Activated CD4-positive, alpha-beta T cell treated with anti-CD3 and anti-CD28 coated beads, Interleukin-2, amount 50 U/mL, for 48 hours (primary cell): ENCODE measurements at regions not wholly inside any gene's neighbourhood (a gene's known extent, or its start where the extent isn't known, plus 50 kb on each side); places are given as distances from the start of the nearest gene placed in this dataset.
A peak's percentile ranks its signal among the peaks of the same experiment; 100 is the strongest.

Experiments
- DNase-seq, 2 experiments: peaks; one replicate each; pipeline ENCODE4 v3.0.0-alpha.2; 2020

DNA sequence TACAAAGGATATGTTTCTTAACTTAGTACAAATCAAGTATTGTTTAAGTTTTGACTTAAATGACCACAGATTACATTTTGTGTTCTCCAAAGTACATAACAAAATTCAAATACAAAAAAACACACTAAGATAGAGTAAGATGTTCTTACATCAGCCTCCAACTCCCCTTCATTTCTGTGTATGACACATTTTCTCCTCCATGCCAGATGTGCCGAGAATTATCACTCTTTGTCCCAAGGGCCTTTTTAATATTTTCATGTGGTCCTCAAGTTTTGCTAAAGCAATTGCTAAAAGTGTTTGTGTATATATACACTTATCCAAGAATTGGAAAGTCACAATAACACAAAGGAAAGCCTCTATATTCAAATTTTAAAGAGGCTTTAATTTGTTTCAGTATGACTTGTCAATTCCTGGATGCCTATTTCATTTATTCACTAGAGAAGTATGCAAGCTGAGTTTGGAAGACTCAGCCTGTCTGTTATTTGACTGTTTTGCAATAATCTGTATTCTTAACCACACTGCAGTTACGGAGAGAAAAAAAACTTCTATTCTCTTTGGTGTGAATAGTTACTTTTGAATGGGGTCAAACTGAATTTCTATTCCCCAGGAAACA lies 586.4 kb upstream of the SEMA3D start:
- no peak for DNase-seq

DNA sequence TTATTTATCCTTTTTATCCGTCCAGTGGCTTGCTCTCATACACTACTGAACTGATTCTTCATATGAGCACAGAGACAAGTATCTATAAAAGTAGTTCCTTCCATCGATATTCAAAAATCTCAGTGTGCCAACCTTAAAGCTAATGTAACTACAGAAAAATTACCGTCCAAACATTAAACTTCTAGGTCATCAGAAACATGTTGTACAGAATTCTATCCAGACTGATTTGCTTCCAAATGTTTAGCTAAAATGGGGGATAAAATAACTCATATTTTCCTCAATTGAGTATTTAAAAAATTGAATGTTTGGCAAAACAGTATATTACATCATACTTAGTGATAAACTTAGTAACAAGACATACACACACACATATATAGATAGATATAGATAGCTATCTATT lies 584.7 kb upstream of the SEMA3D start:
- DNase-seq, result no peak

DNA sequence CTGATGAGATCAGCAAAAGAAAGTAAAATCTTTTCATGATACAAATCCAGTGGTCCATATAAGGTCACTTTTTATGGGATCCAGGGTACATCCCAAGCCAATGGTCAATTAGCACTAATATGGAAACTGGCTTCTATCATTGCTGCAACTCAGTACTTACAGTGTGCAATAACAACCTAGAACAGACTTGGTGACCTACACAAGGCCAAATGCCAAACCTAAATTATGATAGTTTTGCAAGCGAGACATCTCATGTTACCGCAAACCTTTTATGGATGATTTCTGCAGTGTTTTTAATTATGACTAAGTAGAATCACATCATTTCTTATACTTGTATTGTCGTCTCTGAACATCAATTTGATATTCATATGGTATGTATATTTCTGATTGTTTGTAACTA lies 583.5 kb upstream of the SEMA3D start:
- DNase-seq, result no peak

DNA sequence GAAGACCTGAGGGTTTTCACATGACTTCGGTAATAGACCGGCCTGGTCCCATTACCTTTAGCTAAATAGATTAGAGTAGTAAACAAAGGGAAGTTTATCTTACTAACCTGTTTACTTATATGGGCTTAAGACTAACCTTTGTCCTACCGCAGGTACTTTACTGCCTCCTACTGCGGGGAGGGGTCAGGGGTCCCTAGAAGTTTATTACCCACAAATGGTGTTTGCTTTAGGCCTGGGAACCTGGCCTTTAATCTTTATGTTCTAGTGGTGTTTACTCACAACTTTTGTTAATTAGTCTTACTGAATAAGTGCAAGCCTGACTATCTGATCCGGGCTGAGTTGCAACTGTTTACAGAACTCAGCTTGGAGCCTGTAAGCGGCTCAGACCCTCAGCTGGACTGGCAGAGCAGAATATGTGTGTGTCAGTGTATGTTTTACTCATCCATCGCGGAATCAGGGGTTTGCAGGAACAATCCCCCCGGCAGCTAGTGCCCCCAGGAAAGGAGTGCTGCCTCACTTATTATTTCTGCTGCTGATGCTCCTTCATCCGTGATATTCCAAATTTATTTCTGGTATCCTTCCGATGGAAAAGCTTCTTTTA lies 578.9 kb upstream of the SEMA3D start:
- DNase-seq, result no peak

DNA sequence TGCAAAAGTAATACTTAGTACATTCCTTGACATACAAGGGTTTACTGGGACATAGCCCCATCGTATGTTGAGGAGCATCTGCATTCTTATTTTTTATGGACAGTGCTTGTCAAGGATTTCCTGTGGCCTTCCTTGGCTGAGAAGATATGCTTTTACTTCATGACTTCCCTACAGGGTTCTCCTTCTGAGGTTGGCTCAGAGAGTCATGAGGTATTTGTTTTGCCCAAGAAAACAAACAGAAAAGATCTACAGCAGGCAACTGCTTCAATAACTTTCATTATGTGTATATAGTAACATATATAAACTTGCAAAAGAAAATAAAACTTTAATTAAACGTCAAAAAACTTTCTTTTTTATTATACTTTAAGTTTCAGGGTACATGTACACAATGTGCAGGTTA lies 577.2 kb upstream of the SEMA3D start:
- no peak for DNase-seq

DNA sequence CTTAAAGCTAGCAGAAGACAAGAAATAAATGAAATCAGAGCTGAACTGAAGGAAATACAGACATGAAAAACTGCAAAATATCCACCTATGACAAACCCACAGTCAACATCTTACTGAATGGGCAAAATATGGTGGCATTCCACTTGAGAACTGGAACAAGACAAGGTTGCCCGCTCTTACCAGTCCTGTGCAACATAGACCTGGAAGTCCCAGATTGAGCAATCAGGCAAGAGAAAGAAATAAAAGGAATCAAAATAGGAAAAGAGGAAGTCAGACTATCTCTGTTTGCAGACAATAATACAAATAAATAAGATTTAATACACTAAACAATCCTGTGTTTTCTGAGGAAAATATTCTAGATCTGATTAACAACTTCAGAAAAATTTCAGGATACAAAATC lies 570.5 kb upstream of the SEMA3D start:
- no peak for DNase-seq

DNA sequence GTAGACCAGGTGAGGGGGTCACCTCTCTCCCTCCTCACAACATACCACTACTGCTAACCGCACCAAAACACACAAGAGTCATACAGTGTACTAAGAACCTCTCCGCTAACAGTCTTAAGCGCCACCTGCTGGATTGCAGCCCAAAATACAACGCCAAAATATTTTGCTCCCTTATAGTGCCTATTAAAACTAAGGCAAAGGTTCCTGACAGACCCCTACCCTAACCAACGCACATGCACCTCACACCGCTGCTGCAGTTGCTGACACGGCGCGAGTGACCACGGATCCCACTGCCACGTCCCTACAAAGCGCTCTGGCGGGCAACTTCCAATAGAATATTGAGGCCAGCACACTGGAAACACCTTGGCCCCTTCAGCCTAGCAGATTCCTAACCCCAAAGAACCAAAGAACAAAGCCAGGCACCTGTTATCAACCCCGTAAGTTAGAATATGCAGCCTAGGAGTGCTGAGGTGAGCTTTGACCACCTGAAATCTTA lies 563.6 kb upstream of the SEMA3D start:
- DNase-seq, result peak; percentile 15 to 22

DNA sequence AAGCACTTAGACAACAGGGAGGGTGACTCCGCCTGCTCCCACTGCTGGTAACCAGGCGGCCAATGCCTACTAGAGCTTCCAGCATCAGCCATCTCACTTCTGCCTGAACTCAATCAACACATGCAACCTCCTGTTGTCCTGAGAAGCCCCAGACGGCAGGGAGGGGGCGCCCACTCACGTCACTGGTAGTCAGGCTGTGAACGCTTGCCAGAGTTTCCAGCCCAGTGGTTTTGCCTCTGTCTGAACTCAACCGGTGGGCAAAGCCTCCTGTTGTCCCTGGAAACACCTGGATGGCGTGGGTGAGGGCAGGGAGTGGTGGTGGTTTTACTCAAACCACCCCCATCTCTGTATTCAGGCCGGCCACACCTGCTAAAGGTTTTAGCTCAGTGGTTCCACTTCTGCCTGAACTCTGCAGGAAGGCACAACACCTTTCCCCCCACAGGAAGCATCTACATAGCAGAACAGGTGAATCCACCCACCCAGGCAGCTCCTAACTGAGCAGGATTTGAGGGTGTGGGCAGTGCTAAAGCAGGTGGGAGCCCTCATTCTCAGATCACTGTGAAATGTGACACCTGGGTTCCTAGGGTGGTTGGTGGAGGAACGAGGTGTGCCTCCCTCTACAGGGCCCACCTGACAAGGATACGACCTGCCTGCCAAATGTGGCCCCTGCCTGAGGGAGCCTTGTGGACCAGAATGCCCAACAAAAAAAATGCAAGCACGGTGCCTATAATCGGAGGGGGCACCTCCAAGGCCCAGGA lies 563.0 kb upstream of the SEMA3D start:
- DNase-seq, result no peak

DNA sequence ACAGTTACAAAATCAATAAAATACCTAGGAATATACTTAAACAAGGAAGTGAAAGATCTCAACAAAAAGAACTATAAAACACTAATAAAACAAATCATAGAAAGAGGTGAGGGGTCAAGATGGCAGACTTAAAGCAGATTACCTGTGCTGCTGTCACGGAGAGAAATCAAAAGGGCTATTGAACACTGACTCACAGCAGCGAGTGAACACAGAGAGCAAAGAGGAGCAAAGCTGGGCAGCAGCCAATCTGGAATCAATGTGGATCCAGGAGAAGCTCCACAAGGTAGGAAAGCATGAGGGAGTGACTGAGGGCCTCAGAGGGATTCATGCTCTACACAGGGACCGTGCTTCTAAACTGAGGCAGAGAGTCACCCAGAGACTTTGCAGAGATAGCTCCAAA lies 562.0 kb upstream of the SEMA3D start:
- DNase-seq, result no peak

DNA sequence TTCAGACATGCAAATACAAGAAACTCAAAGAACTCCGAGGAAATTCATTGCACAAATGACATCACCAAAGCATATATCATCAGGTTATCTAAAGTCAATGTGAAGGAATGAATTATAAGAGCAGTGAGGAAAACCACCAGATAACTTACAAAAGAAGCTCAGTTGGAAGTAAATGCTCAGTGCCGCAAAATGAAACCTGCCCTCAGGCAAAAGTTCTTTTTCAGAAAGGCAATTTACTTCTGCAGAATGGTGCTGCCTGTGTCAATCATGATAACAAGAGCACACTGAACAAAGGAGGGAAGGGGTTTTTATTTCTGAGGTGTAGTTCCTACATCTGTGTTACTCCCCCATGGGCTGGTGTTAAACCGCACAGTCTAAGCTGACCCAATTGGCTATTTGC lies 550.6 kb upstream of the SEMA3D start:
- no peak for DNase-seq

DNA sequence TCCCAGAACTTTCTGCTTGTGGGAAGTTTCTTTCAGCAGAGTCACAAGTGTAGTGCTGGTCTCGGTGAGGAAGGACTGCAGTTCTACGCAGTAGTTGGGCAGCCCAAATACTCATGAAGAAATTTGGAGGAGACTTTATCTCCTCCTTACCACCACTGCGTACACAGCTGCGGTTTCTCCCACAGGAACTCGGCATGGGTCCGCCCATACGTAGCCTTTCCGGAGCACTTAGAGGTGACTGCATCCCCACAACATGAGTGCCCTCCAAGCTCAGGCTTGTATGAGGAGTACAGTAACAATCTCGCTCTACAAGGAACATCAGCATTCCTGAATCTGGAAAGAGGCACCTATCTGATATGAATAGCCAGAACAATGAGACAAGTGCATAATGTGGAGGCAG lies 549.2 kb upstream of the SEMA3D start:
- no peak for DNase-seq

DNA sequence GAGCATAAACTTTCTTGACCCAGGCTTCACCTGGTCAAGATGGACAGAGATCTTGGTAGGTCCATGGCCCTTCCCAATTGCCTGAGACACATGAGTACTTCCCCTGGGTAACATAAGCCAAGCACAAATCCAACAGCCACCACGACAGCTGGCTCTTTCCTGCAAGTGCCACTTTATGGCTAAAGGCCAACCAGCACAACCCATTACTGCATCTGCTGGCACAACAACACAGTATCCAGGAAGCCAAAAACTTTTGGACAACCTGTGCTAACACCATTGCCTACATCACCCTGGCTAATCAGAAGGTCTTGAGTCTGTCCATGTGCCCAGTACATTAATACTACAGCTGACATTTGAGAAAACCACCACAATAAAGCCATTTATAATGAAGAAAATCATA lies 548.0 kb upstream of the SEMA3D start:
- no peak for DNase-seq

DNA sequence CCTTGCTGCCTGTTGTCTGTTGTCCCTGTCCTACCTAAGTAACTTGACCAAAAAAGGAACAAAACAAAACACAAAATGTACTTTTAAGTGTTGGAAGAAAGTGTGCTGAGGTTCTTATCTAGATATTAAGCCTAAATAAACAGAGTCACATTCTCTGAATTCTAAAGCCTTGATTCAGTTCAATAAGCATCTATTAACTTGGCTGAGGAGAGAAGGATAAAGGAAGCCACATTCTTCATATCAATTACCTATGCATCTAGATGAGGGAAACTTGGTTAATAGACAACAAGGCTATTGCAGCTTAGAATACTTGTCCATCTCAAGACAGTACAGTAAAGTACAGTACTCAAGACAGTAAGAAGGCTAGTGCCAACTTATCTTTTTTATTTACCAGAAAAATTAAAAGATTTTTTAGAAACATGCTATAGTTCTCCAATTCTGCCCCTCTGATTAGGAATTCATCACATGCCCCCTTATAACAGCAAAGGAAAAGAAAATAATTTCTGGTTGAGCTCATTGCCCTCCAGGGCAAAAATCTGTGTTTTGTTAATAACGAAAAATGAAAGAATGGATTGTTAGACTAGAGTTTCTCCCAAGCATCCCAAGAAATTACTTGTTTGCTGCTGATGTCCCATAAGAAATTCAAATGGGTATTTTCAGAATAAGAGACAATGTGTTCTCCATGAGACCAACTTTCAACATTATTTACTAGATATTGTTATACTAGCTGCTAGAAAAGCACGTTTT lies 546.5 kb upstream of the SEMA3D start:
- DNase-seq, result no peak

DNA sequence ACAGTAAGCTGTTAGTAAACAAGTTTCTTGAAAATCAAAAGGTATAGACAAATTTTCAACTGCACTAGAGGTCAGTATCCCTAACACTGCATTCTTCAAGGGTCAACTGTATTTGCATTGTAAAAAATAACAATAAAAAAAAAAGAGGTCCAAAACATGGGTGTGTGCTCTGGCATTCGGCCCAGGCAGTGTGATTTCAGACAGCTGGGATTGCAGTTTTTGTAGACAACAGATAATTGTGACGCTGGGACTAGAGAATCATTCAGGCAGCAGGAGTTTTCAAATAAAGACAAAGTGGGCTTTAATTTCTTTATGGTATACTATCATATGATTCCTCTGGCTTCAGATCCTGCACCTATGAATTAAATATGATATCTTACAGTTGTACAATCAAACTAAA lies 543.2 kb upstream of the SEMA3D start:
- DNase-seq, result no peak

DNA sequence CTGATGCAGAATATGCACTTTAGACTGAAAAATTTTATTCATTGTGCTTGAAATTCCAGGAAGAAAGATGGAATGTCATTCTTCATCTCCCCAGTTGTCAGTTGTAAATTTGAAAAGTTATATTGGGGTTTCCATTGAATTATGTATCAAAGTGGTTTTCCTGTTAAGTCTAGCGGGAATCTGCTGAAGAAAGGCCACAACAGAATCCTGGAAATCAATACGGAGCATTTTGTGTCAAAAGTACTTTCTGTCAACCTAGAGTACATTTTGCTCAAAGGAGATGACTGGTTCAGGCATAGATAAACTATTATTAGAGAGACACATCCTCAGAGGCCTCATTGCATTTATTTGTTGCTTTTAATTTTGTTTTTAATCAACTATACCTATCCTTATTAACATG lies 538.2 kb upstream of the SEMA3D start:
- DNase-seq, result no peak

DNA sequence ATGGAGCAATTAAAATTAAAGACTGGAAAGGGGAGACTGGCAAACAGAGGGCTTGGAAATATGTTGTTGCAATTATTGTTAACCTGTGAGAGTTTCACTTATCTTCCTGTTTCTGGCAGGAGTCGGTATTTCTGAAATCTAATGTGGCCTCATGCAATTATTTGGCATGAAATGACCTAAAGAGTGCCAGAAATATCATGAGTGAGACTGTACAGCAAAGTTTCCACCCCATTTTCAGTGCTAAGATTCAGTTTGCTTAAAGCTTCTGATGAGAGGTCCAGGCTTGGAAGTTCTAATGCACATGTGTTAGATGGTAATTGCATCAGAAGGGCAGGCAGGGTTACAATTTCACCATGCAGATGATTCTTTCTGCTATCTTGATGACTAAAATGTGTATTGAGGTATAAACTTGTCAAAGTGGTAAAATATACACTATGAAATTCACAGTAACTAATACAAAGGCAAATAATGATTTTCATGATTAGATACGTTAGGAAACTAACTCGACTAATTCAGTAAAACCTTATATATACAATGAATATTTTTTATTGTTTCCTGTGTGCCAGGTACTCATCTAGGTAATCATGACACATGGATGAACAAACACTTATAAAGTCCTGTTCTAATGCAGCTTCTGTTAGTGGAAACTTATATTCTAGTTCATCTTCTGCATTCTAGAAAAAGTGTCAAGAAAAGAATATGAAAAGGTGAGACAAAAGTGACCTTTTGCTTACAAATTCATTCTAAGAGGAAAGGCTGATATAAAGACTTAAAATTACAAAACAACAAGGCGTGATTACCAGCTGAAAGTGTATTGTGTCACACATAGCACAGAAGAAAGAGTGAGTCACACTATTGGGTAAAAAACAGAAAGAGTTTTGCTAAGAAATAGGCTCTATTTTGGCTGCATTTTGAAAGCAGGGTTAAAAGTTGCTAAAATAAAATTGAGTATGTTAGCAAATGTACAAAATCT lies 533.4 kb upstream of the SEMA3D start:
- DNase-seq, result no peak

DNA sequence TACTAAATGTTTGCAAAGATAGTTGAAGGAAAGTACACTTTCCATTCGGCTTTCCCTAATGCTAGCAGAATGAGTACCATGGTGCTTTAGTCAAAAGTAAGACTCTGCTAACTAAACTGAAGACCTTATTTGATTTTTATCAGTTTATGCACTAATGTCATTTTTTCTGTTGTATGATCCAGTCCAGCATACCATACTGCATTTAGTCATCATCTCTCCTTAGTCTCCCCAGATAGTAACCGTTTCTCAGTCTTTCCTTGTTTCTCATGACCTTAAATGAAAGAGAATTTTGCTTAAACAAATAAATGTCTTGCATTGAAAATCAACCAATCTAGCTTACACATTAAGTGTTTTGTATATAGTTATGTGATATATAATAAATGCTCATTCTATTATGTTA lies 529.5 kb upstream of the SEMA3D start:
- no peak for DNase-seq

DNA sequence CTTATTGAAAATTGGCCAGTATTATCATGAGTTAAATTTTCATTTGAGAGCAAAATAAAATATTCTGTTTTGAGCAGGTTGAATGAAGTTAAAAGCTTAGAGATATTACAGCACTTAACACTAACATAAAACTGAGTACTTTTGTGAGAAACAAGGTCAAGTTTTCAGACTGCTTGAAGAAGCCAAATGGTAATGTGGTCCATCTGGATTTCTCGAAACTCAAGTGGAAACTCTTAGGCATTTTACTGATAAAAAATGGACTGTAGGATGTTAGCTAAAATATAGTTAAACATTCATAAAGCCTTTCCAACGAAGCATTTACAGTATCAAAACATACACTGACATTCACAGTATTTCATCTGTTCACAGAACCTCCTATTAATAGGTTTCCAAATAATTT lies 528.1 kb upstream of the SEMA3D start:
- no peak for DNase-seq

DNA sequence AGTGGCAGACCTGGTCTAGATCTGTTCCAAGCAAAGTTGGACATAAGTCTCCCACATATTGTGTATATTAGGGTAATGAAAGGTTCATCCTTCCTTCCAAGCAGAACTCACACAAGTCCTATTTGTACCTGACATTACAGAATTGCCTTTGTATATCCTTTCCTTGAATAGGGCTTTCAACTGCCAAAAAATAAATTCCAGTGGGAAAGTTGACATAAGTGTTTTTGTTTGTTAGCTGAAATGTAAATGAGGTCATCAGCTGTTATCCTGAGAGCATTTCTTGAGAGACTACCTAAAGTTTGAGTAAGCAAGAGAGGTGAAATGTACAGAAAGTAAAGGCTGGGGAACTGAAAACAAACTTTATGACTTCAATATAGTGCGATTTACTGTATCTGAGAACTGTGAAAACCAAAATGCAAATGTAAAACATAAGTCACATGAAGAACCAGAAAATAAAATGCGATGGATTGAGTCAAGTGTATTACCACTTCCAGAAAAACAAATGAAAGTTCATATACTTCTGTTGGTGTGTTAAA lies 527.3 kb upstream of the SEMA3D start:
- DNase-seq, result no peak

DNA sequence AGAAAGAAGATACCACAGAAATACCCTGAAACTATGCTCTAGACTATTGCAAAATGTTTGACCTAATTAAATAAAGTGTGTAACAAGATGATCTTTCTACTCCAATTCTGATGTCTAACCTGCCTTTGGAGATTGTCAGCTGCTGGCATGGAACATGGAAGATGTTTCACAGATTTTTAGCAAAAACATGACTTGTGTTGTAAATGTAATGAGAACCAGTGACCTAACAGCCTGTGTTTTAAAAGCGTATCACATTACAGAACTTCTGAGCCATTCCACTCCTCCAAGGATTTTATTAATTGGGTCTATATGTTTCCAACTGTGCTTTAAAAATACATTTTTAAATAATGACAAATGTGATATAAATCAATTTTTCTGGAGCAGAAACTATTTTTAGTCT lies 526.3 kb upstream of the SEMA3D start:
- no peak for DNase-seq

DNA sequence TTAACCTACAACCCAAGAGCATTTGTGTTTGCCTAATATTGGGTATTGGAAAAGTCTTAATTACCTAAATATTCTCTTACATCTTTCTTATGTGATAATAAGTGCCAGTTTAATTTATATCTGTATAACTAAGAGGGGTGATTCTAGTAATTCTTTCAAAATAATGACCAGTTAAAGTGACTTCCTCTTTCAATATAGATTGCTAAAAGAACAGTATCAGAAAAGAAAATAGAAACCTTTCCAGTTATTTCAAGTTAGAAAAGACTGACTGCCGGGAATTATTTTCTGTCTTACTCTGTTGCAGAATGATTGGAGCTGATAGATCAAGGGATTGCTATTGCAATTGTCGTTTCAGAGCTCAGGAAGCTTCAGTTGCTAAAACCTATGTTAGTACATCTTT lies 525.0 kb upstream of the SEMA3D start:
- DNase-seq, result no peak

DNA sequence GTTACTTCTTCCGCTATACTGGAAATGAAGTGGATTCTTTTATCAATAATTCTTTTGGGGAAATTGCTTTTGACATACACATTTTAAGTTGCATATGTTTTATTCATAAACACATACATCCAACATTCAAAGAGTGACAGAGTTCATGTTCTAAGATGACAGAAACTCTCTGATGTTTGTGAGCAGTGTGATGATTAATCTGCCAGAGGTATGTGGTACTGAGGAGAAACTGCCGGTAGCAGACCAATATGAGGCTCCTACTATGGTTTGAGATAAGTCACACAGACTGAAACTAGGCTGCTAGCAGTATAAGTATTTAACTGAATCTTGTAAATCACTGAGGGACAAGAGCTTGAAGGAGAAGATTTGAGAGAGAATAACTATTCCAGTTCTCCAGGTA lies 524.1 kb upstream of the SEMA3D start:
- no peak for DNase-seq
